Adrenal gland (tissue), 9 donors: ENCODE measurements at regions not wholly inside any gene's neighbourhood (a gene's known extent, or its start where the extent isn't known, plus 50 kb on each side); places are given as distances from the start of the nearest gene placed in this dataset.

Source experiments
- DNase-seq, 7 donors: peaks; one replicate each; pipeline ENCODE4 v3.0.0-alpha.2; 2019 to 2020
- H3K27ac ChIP-seq, 5 donors: fragments of 200-600 bp; sonication (generic) in 4 of 5; 1 replicate in 3 of 5; 2 replicates in 2 of 5; pipeline versions ENCODE4 v1.5.1 to v1.8.0; 2016 to 2020; ENCODE audit warnings: mild to moderate bottlenecking in 1 of 5
- H3K27me3 ChIP-seq: fragments of 200-600 bp; 2 replicates; pipeline ENCODE4 v1.8.0; 2021
- H3K36me3 ChIP-seq, 2 donors: fragments of 200-600 bp; replicated peaks in 1 of 2; 1 replicate in 1 of 2; 2 replicates in 1 of 2; pipeline versions ENCODE4 v1.5.1 to v1.8.0; 2018 to 2022
- H3K4me1 ChIP-seq, 2 donors: fragments of 200-600 bp; replicated peaks in 1 of 2; 1 replicate in 1 of 2; 2 replicates in 1 of 2; pipeline versions ENCODE4 v1.5.1 to v1.8.0; 2018 to 2021
- H3K4me3 ChIP-seq, 4 donors: fragments of 200-600 bp; sonication (generic) in 3 of 4; one replicate each; pipeline ENCODE4 v1.5.1; 2016 to 2018
- H3K9me3 ChIP-seq, 3 donors: fragments of 200-600 bp; sonication (generic) in 1 of 3; replicated peaks in 1 of 3; 1 replicate in 2 of 3; 2 replicates in 1 of 3; pipeline versions ENCODE4 v1.5.1 to v1.8.0; 2016 to 2021
- POLR2A ChIP-seq, 2 donors: fragments of 450-650 bp; IDR thresholded peaks; one replicate each; pipeline ENCODE4 v1.6.1; 2017; ENCODE audit warnings: antibody characterized with exemption in 2 of 2, mild to moderate bottlenecking in 2 of 2, moderate library complexity in 1 of 2
- WGBS, 4 donors: extraction: QIAGEN DNeasy Blood & Tissue Kit in 2 of 4; methylation state at CpG; one replicate each; pipeline versions ENCODE4 v1.1.5 to v1.1.7; 2013 to 2017; 5-methylcytosine and 5-hydroxymethylcytosine counted together
- intact Hi-C, 2 donors: fragments of 100-400 bp; cut with DNase I; formaldehyde crosslinking; loops; one replicate each; pipeline versions ENCODE4 v1.14.1 to v1.15.0; 2022 to 2023
- TF ChIP-seq, protein P1 (sequence below), 6 experiments: fragments of 450-650 bp in 4 of 6; fragments of 200-600 bp in 2 of 6; sonication (generic) in 1 of 6; IDR thresholded peaks; 1 replicate in 5 of 6; 2 replicates in 1 of 6; pipeline versions ENCODE4 v1.5.1 to v1.8.0; 2016 to 2021; ENCODE audit warnings: antibody characterized with exemption in 6 of 6, mild to moderate bottlenecking in 2 of 6, moderate library complexity in 1 of 6
- donor health status: healthy with polysubstance abuse.
- donor health status: Bipolar disorder and iron deficiency.
- donor health status: DM: yes; HTN: yes; CAD: no.
- donor health status: DM: no; HTN: no; CAD: no.
- donor health status: DM: no; HTN: no; CAD: no.

GRCh38 chr3:167884481-167884880 lies 149.0 kb downstream of the SERPINI1 start:
- H3K9me3 ChIP-seq, result no peaks in the 10 kb centered on the region
- no peak overlapping the region for H3K27ac ChIP-seq
- intact Hi-C loops, result loop anchor here in 1 of 2 donors (5.0 kb wide), 1 partner anchor 497 kb away; no protein-coding TSS in a partner anchor
- no peaks in the 10 kb centered on the region for H3K36me3 ChIP-seq
- H3K27me3 ChIP-seq, result no peaks in the 10 kb centered on the region
- H3K4me1 ChIP-seq, result no peaks in the 10 kb centered on the region
- TF ChIP-seq, protein P1, sequence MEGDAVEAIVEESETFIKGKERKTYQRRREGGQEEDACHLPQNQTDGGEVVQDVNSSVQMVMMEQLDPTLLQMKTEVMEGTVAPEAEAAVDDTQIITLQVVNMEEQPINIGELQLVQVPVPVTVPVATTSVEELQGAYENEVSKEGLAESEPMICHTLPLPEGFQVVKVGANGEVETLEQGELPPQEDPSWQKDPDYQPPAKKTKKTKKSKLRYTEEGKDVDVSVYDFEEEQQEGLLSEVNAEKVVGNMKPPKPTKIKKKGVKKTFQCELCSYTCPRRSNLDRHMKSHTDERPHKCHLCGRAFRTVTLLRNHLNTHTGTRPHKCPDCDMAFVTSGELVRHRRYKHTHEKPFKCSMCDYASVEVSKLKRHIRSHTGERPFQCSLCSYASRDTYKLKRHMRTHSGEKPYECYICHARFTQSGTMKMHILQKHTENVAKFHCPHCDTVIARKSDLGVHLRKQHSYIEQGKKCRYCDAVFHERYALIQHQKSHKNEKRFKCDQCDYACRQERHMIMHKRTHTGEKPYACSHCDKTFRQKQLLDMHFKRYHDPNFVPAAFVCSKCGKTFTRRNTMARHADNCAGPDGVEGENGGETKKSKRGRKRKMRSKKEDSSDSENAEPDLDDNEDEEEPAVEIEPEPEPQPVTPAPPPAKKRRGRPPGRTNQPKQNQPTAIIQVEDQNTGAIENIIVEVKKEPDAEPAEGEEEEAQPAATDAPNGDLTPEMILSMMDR (IDR thresholded peaks at IDR 0.05), result no peak
- no peak for TF ChIP-seq POLR2A (IDR thresholded peaks at IDR 0.05)
- 75 to 85% (median 80%) methylated on average over 3 of the region's 3 CpGs for WGBS, 4 donors
- DNase-seq, result no peak
- no peak overlapping the region for H3K4me3 ChIP-seq

DNA sequence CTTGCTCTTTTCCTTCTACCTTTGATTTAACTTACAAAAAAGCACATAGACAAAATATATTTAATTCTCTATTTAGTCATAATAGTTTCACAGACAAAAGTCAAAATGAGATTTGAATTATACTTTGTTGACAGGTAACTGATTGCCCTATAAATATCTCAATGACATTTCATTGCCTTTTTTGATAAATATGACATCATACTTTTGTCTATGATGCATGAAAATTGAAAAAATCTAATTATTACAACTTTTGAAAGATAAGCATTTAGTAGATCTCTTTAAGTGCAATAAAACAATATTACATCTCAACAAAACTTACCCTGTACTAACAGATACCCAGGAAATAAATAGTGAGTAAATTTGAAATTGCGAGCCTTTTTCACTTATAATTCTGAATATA lies 147.9 kb downstream of the SERPINI1 start:
- intact Hi-C loops, result loop anchor here in 1 of 2 donors (5.0 kb wide), 1 partner anchor 496 kb away; no protein-coding TSS in a partner anchor

GRCh38 chr3:167882057-167882667 lies 146.6 kb downstream of the SERPINI1 start:
- intact Hi-C loops, result loop anchor here in 1 of 2 donors (5.0 kb wide), 1 partner anchor 495 kb away; no protein-coding TSS in a partner anchor
- WGBS, 4 donors, result 0% methylated on average over 1 of the region's 1 CpG
- no peak overlapping the region for H3K27ac ChIP-seq
- no peaks in the 10 kb centered on the region for H3K36me3 ChIP-seq
- H3K4me3 ChIP-seq, result no peak overlapping the region
- DNase-seq, result no peak
- H3K4me1 ChIP-seq, result no peaks in the 10 kb centered on the region
- H3K27me3 ChIP-seq, result no peaks in the 10 kb centered on the region
- no peaks in the 10 kb centered on the region for H3K9me3 ChIP-seq
- TF ChIP-seq POLR2A (IDR thresholded peaks at IDR 0.05), result no peak
- TF ChIP-seq, protein P1 (IDR thresholded peaks at IDR 0.05), result peak; percentile 47 to 79 (median 75)

More for the DNA sequence above, 147.9 kb downstream of the SERPINI1 start:
- Histone ChIP-seq H3K27me3 (no peaks in the 10 kb centered on the region), H3K27ac (no peak overlapping the region), H3K9me3 (no peaks in the 10 kb centered on the region), H3K36me3 (no peaks in the 10 kb centered on the region), H3K4me3 (no peak overlapping the region), H3K4me1 (no peaks in the 10 kb centered on the region)
- no peak for TF ChIP-seq POLR2A (IDR thresholded peaks at IDR 0.05)
- TF ChIP-seq, protein P1 (IDR thresholded peaks at IDR 0.05), result no peak
- DNase-seq, result no peak
- WGBS, 4 donors, result 85 to 91% (median 87%) methylated on average over 1 of the region's 1 CpG

DNA sequence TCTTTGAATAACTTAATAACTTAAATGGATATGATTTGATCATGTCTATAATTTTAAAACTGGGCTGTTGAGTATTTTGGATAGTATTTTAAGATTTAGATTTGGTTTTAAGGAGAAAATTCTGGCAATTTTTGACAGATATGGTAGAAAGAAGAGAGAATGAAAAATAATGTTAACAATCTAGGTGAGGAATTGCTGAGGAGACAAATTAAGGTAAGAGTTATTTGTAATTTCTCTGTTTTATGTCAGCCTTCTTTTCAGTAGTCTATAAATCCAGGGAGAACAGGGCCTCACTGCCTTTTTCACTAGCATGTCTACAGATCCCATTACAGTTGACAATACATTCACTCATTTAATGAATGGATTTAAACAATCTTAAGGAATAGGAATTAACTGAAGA lies 144.7 kb downstream of the SERPINI1 start:
- TF ChIP-seq, protein P1 (IDR thresholded peaks at IDR 0.05), result no peak
- TF ChIP-seq POLR2A (IDR thresholded peaks at IDR 0.05), result no peak
- no peak for DNase-seq
- H3K9me3 ChIP-seq, result no peaks in the 10 kb centered on the region
- no peaks in the 10 kb centered on the region for H3K27me3 ChIP-seq
- no peaks in the 10 kb centered on the region for H3K36me3 ChIP-seq
- no peak overlapping the region for H3K4me3 ChIP-seq
- intact Hi-C loops, result loop anchor here in 1 of 2 donors (5.0 kb wide), 1 partner anchor 493 kb away; no protein-coding TSS in a partner anchor
- no peak overlapping the region for H3K27ac ChIP-seq
- no peaks in the 10 kb centered on the region for H3K4me1 ChIP-seq
